ENCODE measurements at regions not wholly inside any gene's neighbourhood (a gene's known extent, or its start where the extent isn't known, plus 50 kb on each side); places are given as distances from the start of the nearest gene placed in this dataset.

DNA sequence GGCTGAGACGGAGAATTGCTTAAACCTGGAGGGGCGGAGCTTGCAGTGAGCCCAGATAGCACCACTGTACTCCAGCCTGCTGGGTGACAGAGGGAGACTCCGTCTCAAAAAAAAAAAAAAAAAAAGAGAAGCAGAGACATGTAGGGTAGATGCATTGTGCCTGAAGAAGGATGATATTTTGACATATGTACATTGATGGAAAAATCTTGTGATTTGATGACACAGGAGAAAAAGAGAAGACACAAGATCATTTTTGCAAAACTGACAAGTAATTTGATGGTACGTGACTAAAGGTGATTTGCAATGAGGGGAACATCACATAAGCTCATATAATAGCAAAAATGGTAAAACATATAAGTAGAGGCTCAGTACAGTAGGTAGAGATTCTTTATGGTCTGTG is 340.1 kb upstream of the FSTL5 start:
- Histone ChIP-seq H3K4me3 (ENCODE audit: low read depth, low read length, poor library complexity, severe bottlenecking) (no peak overlapping the region), H3K36me3 (ENCODE audit: insufficient read depth, low read length, poor library complexity, severe bottlenecking) (no peaks in the 10 kb centered on the region), H3K27me3 (replicated peaks; ENCODE audit: insufficient read depth, low read depth, low read length, poor library complexity) (no peaks in the 10 kb centered on the region), H3K4me1 (ENCODE audit: insufficient read depth, low read length, poor library complexity, severe bottlenecking) (no peaks in the 10 kb centered on the region), H3K9me3 (ENCODE audit: low read depth, low read length, poor library complexity, severe bottlenecking) (no peaks in the 10 kb centered on the region), H3K27ac (ENCODE audit: low read depth, low read length, poor library complexity, severe bottlenecking) (no peak overlapping the region)
- no TSS peak for BruUV-seq (replicated peaks)
- CTCF ChIA-PET: interaction anchor here (1.0 kb wide), 1 partner anchor 534 kb away, joined by 14 read pairs; no protein-coding TSS in a partner anchor
- no peak for DNase-seq (ENCODE audit: low spot score)
- POLR2A ChIA-PET (ENCODE audit: low non-redundant PET): no interaction called here
- TF ChIP-seq CTCF (conservative IDR thresholded peaks at IDR 0.05; ENCODE audit: low read depth, low read length) (no peak), EZH2 (IDR thresholded peaks at IDR 0.05; ENCODE audit: borderline replicate concordance, low read depth, low read length, poor library complexity, severe bottlenecking) (no peak)
- intact Hi-C loops (cut with micrococcal nuclease; ENCODE audit: unreplicated experiment): no loop called here

GRCh38 chr4:162502109-162502508 is 338.3 kb upstream of the FSTL5 start:
- Histone ChIP-seq H3K27me3 (replicated peaks; ENCODE audit: insufficient read depth, low read depth, low read length, poor library complexity) (no peaks in the 10 kb centered on the region), H3K9me3 (ENCODE audit: low read depth, low read length, poor library complexity, severe bottlenecking) (no peaks in the 10 kb centered on the region), H3K36me3 (ENCODE audit: insufficient read depth, low read length, poor library complexity, severe bottlenecking) (no peaks in the 10 kb centered on the region), H3K27ac (ENCODE audit: low read depth, low read length, poor library complexity, severe bottlenecking) (no peak overlapping the region), H3K4me3 (ENCODE audit: low read depth, low read length, poor library complexity, severe bottlenecking) (no peak overlapping the region), H3K4me1 (ENCODE audit: insufficient read depth, low read length, poor library complexity, severe bottlenecking) (no peaks in the 10 kb centered on the region)
- ChIA-PET CTCF (no interaction called here), POLR2A (ENCODE audit: low non-redundant PET) (no interaction called here)
- no TSS peak for BruUV-seq (replicated peaks)
- no peak for TF ChIP-seq EZH2 (IDR thresholded peaks at IDR 0.05; ENCODE audit: borderline replicate concordance, low read depth, low read length, poor library complexity, severe bottlenecking)
- no peak for TF ChIP-seq CTCF (conservative IDR thresholded peaks at IDR 0.05; ENCODE audit: low read depth, low read length)
- DNase-seq (ENCODE audit: low spot score): no peak
- intact Hi-C loops (cut with micrococcal nuclease; ENCODE audit: unreplicated experiment): no loop called here

GRCh38 chr4:162499478-162499877 is 335.7 kb upstream of the FSTL5 start:
- ChIA-PET CTCF (no interaction called here), POLR2A (ENCODE audit: low non-redundant PET) (no interaction called here)
- no TSS peak for BruUV-seq (replicated peaks)
- intact Hi-C loops (cut with micrococcal nuclease; ENCODE audit: unreplicated experiment): loop anchor here (5.0 kb wide), 1 partner anchor 443 kb away; no protein-coding TSS in a partner anchor
- Histone ChIP-seq H3K27me3 (replicated peaks; ENCODE audit: insufficient read depth, low read depth, low read length, poor library complexity) (no peaks in the 10 kb centered on the region), H3K27ac (ENCODE audit: low read depth, low read length, poor library complexity, severe bottlenecking) (no peak overlapping the region), H3K36me3 (ENCODE audit: insufficient read depth, low read length, poor library complexity, severe bottlenecking) (no peaks in the 10 kb centered on the region), H3K9me3 (ENCODE audit: low read depth, low read length, poor library complexity, severe bottlenecking) (no peaks in the 10 kb centered on the region), H3K4me1 (ENCODE audit: insufficient read depth, low read length, poor library complexity, severe bottlenecking) (no peaks in the 10 kb centered on the region), H3K4me3 (ENCODE audit: low read depth, low read length, poor library complexity, severe bottlenecking) (no peak overlapping the region)
- DNase-seq (ENCODE audit: low spot score): peak; percentile 13
- TF ChIP-seq CTCF (conservative IDR thresholded peaks at IDR 0.05; ENCODE audit: low read depth, low read length) (peak; percentile 57), EZH2 (IDR thresholded peaks at IDR 0.05; ENCODE audit: borderline replicate concordance, low read depth, low read length, poor library complexity, severe bottlenecking) (no peak)

Measured in A673 (cell line).